Adrenal gland (tissue), 9 donors: ENCODE measurements at regions not wholly inside any gene's neighbourhood (a gene's known extent, or its start where the extent isn't known, plus 50 kb on each side); places are given as distances from the start of the nearest gene placed in this dataset.
"Not testable (repeated sequence)": the region's sequence is repeated elsewhere in the genome, so short reads cannot be mapped to it uniquely, and the experiment has no call there.

ENCODE experiments used
- DNase-seq, 7 donors: peaks; one replicate each; pipeline ENCODE4 v3.0.0-alpha.2; 2019 to 2020
- H3K27ac ChIP-seq, 5 donors: fragments of 200-600 bp; sonication (generic) in 4 of 5; 1 replicate in 3 of 5; 2 replicates in 2 of 5; pipeline versions ENCODE4 v1.5.1 to v1.8.0; 2016 to 2020; ENCODE audit warnings: mild to moderate bottlenecking in 1 of 5
- H3K27me3 ChIP-seq: fragments of 200-600 bp; 2 replicates; pipeline ENCODE4 v1.8.0; 2021
- H3K36me3 ChIP-seq, 2 donors: fragments of 200-600 bp; replicated peaks in 1 of 2; 1 replicate in 1 of 2; 2 replicates in 1 of 2; pipeline versions ENCODE4 v1.5.1 to v1.8.0; 2018 to 2022
- H3K4me1 ChIP-seq, 2 donors: fragments of 200-600 bp; replicated peaks in 1 of 2; 1 replicate in 1 of 2; 2 replicates in 1 of 2; pipeline versions ENCODE4 v1.5.1 to v1.8.0; 2018 to 2021
- H3K4me3 ChIP-seq, 4 donors: fragments of 200-600 bp; sonication (generic) in 3 of 4; one replicate each; pipeline ENCODE4 v1.5.1; 2016 to 2018
- H3K9me3 ChIP-seq, 3 donors: fragments of 200-600 bp; sonication (generic) in 1 of 3; replicated peaks in 1 of 3; 1 replicate in 2 of 3; 2 replicates in 1 of 3; pipeline versions ENCODE4 v1.5.1 to v1.8.0; 2016 to 2021
- CTCF ChIP-seq, 6 experiments: fragments of 450-650 bp in 4 of 6; fragments of 200-600 bp in 2 of 6; sonication (generic) in 1 of 6; IDR thresholded peaks; 1 replicate in 5 of 6; 2 replicates in 1 of 6; pipeline versions ENCODE4 v1.5.1 to v1.8.0; 2016 to 2021; ENCODE audit warnings: antibody characterized with exemption in 6 of 6, mild to moderate bottlenecking in 2 of 6, moderate library complexity in 1 of 6
- POLR2A ChIP-seq, 2 donors: fragments of 450-650 bp; IDR thresholded peaks; one replicate each; pipeline ENCODE4 v1.6.1; 2017; ENCODE audit warnings: antibody characterized with exemption in 2 of 2, mild to moderate bottlenecking in 2 of 2, moderate library complexity in 1 of 2
- WGBS, 4 donors: extraction: QIAGEN DNeasy Blood & Tissue Kit in 2 of 4; methylation state at CpG; one replicate each; pipeline versions ENCODE4 v1.1.5 to v1.1.7; 2013 to 2017; 5-methylcytosine and 5-hydroxymethylcytosine counted together
- intact Hi-C, 2 donors: fragments of 100-400 bp; cut with DNase I; formaldehyde crosslinking; loops; one replicate each; pipeline versions ENCODE4 v1.14.1 to v1.15.0; 2022 to 2023
- donor health status: healthy with polysubstance abuse.
- donor health status: Bipolar disorder and iron deficiency.
- donor health status: DM: yes; HTN: yes; CAD: no.
- donor health status: DM: no; HTN: no; CAD: no.
- donor health status: DM: no; HTN: no; CAD: no.

GRCh38 chr13:44732503-44733098, 156.5 kb upstream of the TSC22D1 start:
- intact Hi-C loops, result no loop called here
- WGBS, 4 donors, result 86 to 93% (median 89%) methylated on average over 13 of the region's 13 CpGs
- TF ChIP-seq POLR2A (IDR thresholded peaks at IDR 0.05) (no peak), CTCF (IDR thresholded peaks at IDR 0.05) (no peak)
- Histone ChIP-seq H3K27me3 (no peaks in the 10 kb centered on the region), H3K4me1 (no peaks in the 10 kb centered on the region), H3K27ac (no peak overlapping the region), H3K4me3 (no peak overlapping the region), H3K36me3 (no peaks in the 10 kb centered on the region), H3K9me3 (no peaks in the 10 kb centered on the region)
- DNase-seq, result no peak

- H3K36me3 ChIP-seq, result no peaks in the 10 kb centered on the region
- no peaks in the 10 kb centered on the region for H3K4me1 ChIP-seq
- no peak overlapping the region for H3K4me3 ChIP-seq
- intact Hi-C loops, result no loop called here
- 0% methylated on average over 1 of the region's 1 CpG for WGBS, 4 donors
- TF ChIP-seq POLR2A (IDR thresholded peaks at IDR 0.05), result no peak
- no peak for TF ChIP-seq CTCF (IDR thresholded peaks at IDR 0.05)
- no peaks in the 10 kb centered on the region for H3K27me3 ChIP-seq
- DNase-seq, result no peak
- H3K27ac ChIP-seq, result no peak overlapping the region
- H3K9me3 ChIP-seq, result no peaks in the 10 kb centered on the region
Observed at GRCh38 chr13:44730851-44731250, 154.7 kb upstream of the TSC22D1 start.

GRCh38 chr13:44730099-44730498, 154.0 kb upstream of the TSC22D1 start:
- TF ChIP-seq CTCF (IDR thresholded peaks at IDR 0.05), result no peak
- no peak for TF ChIP-seq POLR2A (IDR thresholded peaks at IDR 0.05)
- WGBS, 4 donors, result 89 to 92% (median 90%) methylated on average over 15 of the region's 15 CpGs
- Histone ChIP-seq H3K9me3 (no peaks in the 10 kb centered on the region), H3K27ac (no peak overlapping the region), H3K36me3 (no peaks in the 10 kb centered on the region), H3K4me1 (no peaks in the 10 kb centered on the region), H3K27me3 (no peaks in the 10 kb centered on the region), H3K4me3 (no peak overlapping the region)
- intact Hi-C loops, result no loop called here
- DNase-seq, result no peak

GRCh38 chr13:44727591-44727990, 151.5 kb upstream of the TSC22D1 start:
- H3K27me3 ChIP-seq, H3K27ac ChIP-seq, H3K9me3 ChIP-seq, H3K4me3 ChIP-seq, DNase-seq, H3K36me3 ChIP-seq, intact Hi-C loops, H3K4me1 ChIP-seq: not testable (repeated sequence)
- WGBS, 4 donors, result 79 to 85% (median 84%) methylated on average over 7 of the region's 7 CpGs

- WGBS, 4 donors, result 80 to 88% (median 83%) methylated on average over 5 to 6 of the region's 6 CpGs
- TF ChIP-seq POLR2A (IDR thresholded peaks at IDR 0.05) (no peak), CTCF (IDR thresholded peaks at IDR 0.05) (no peak)
- no peak for DNase-seq
- Histone ChIP-seq H3K9me3 (no peaks in the 10 kb centered on the region), H3K4me1 (no peaks in the 10 kb centered on the region), H3K36me3 (no peaks in the 10 kb centered on the region), H3K27ac (no peak overlapping the region), H3K4me3 (no peak overlapping the region), H3K27me3 (no peaks in the 10 kb centered on the region)
- intact Hi-C loops, result no loop called here
Observed at GRCh38 chr13:44726778-44727177, 150.6 kb upstream of the TSC22D1 start.
